ENCODE measurements at regions not wholly inside any gene's neighbourhood (a gene's known extent, or its start where the extent isn't known, plus 50 kb on each side); places are given as distances from the start of the nearest gene placed in this dataset.

GRCh38 chr2:164178835-164179465, 442.3 kb downstream of the GRB14 start:
- H3K9ac ChIP-seq (ENCODE audit: low read length), result no peak overlapping the region
- H3K27ac ChIP-seq (ENCODE audit: low read depth, low read length), result no peak overlapping the region
- H3K79me1 ChIP-seq (ENCODE audit: low read length), result no peaks in the 10 kb centered on the region
- H3K4me1 ChIP-seq (ENCODE audit: control insufficient read depth, low read depth, low read length), result no peaks in the 10 kb centered on the region
- no peak overlapping the region for H4K8ac ChIP-seq (ENCODE audit: low read depth, low read length)
- H2BK120ac ChIP-seq (ENCODE audit: low read depth, low read length), result no peak overlapping the region
- H3K79me2 ChIP-seq (ENCODE audit: control insufficient read depth, insufficient read depth, low read length), result no peaks in the 10 kb centered on the region
- no peak overlapping the region for H3K18ac ChIP-seq (ENCODE audit: low read length)
- H3K4ac ChIP-seq (ENCODE audit: low read depth, low read length), result no peak overlapping the region
- no peaks in the 10 kb centered on the region for H3K27me3 ChIP-seq (ENCODE audit: insufficient read depth, low read length, poor library complexity)
- no peak overlapping the region for H2BK5ac ChIP-seq (ENCODE audit: low read length)
- no peak overlapping the region for H3K4me3 ChIP-seq (ENCODE audit: low read length)
- H3K23ac ChIP-seq (ENCODE audit: low read length), result no peak overlapping the region
- H3K36me3 ChIP-seq (ENCODE audit: control insufficient read depth, insufficient read depth, low read length), result no peaks in the 10 kb centered on the region
- H2BK15ac ChIP-seq (replicated peaks; ENCODE audit: low read depth), result no peak overlapping the region
- no peak overlapping the region for H4K5ac ChIP-seq (ENCODE audit: low read length)
- H3K4me2 ChIP-seq (ENCODE audit: low read length), result no peak overlapping the region
- WGBS (ENCODE audit: extremely low coverage, insufficient coverage, low lambda C conversion rate), result no CpG with 5 or more reads among the region's 3 CpGs
- no peak overlapping the region for H2AK5ac ChIP-seq (ENCODE audit: low read length)
- H3K56ac ChIP-seq (ENCODE audit: low read length), result no peak overlapping the region
- peak; percentile 57 for DNase-seq

- no peak overlapping the region for H3K27ac ChIP-seq (ENCODE audit: low read depth, low read length)
- H3K4me1 ChIP-seq (ENCODE audit: control insufficient read depth, low read depth, low read length), result no peaks in the 10 kb centered on the region
- no peak overlapping the region for H2AK5ac ChIP-seq (ENCODE audit: low read length)
- no peak overlapping the region for H3K56ac ChIP-seq (ENCODE audit: low read length)
- no peak overlapping the region for H3K9ac ChIP-seq (ENCODE audit: low read length)
- no peak for DNase-seq
- no CpG with 5 or more reads among the region's 8 CpGs for WGBS (ENCODE audit: extremely low coverage, insufficient coverage, low lambda C conversion rate)
- H4K8ac ChIP-seq (ENCODE audit: low read depth, low read length), result no peak overlapping the region
- no peak overlapping the region for H3K4ac ChIP-seq (ENCODE audit: low read depth, low read length)
- H2BK15ac ChIP-seq (replicated peaks; ENCODE audit: low read depth), result no peak overlapping the region
- H4K5ac ChIP-seq (ENCODE audit: low read length), result no peak overlapping the region
- H3K36me3 ChIP-seq (ENCODE audit: control insufficient read depth, insufficient read depth, low read length), result no peaks in the 10 kb centered on the region
- no peaks in the 10 kb centered on the region for H3K27me3 ChIP-seq (ENCODE audit: insufficient read depth, low read length, poor library complexity)
- H2BK120ac ChIP-seq (ENCODE audit: low read depth, low read length), result no peak overlapping the region
- H3K23ac ChIP-seq (ENCODE audit: low read length), result no peak overlapping the region
- H3K4me2 ChIP-seq (ENCODE audit: low read length), result no peak overlapping the region
- H3K4me3 ChIP-seq (ENCODE audit: low read length), result no peak overlapping the region
- no peaks in the 10 kb centered on the region for H3K79me2 ChIP-seq (ENCODE audit: control insufficient read depth, insufficient read depth, low read length)
- H2BK5ac ChIP-seq (ENCODE audit: low read length), result no peak overlapping the region
- H3K18ac ChIP-seq (ENCODE audit: low read length), result no peak overlapping the region
- no peaks in the 10 kb centered on the region for H3K79me1 ChIP-seq (ENCODE audit: low read length)
Observed at GRCh38 chr2:164164602-164165001, 428.8 kb upstream of the FIGN start.

- no peak for DNase-seq
- Histone ChIP-seq H3K79me1 (ENCODE audit: low read length) (no peaks in the 10 kb centered on the region), H2BK15ac (replicated peaks; ENCODE audit: low read depth) (no peak overlapping the region), H3K4me3 (ENCODE audit: low read length) (no peak overlapping the region), H3K4me1 (ENCODE audit: control insufficient read depth, low read depth, low read length) (no peaks in the 10 kb centered on the region), H2BK120ac (ENCODE audit: low read depth, low read length) (no peak overlapping the region), H3K27ac (ENCODE audit: low read depth, low read length) (no peak overlapping the region), H3K18ac (ENCODE audit: low read length) (no peak overlapping the region), H3K9ac (ENCODE audit: low read length) (no peak overlapping the region), H3K4me2 (ENCODE audit: low read length) (no peak overlapping the region), H2BK5ac (ENCODE audit: low read length) (no peak overlapping the region), H3K27me3 (ENCODE audit: insufficient read depth, low read length, poor library complexity) (no peaks in the 10 kb centered on the region), H2AK5ac (ENCODE audit: low read length) (no peak overlapping the region), H3K79me2 (ENCODE audit: control insufficient read depth, insufficient read depth, low read length) (no peaks in the 10 kb centered on the region), H3K4ac (ENCODE audit: low read depth, low read length) (no peak overlapping the region), H3K23ac (ENCODE audit: low read length) (no peak overlapping the region), H4K8ac (ENCODE audit: low read depth, low read length) (no peak overlapping the region), H3K36me3 (ENCODE audit: control insufficient read depth, insufficient read depth, low read length) (no peaks in the 10 kb centered on the region), H4K5ac (ENCODE audit: low read length) (no peak overlapping the region), H3K56ac (ENCODE audit: low read length) (no peak overlapping the region)
Observed at GRCh38 chr2:164155558-164155957, 419.8 kb upstream of the FIGN start.

GRCh38 chr2:164151522-164151921, 415.7 kb upstream of the FIGN start:
- no peaks in the 10 kb centered on the region for H3K4me1 ChIP-seq (ENCODE audit: control insufficient read depth, low read depth, low read length)
- WGBS (ENCODE audit: extremely low coverage, insufficient coverage, low lambda C conversion rate), result no CpG with 5 or more reads among the region's 5 CpGs

GRCh38 chr2:164150604-164151003, 414.8 kb upstream of the FIGN start:
- H3K4me2 ChIP-seq (ENCODE audit: low read length), result no peak overlapping the region
- no peak overlapping the region for H2BK120ac ChIP-seq (ENCODE audit: low read depth, low read length)
- H2BK15ac ChIP-seq (replicated peaks; ENCODE audit: low read depth), result no peak overlapping the region
- no peak overlapping the region for H4K5ac ChIP-seq (ENCODE audit: low read length)
- no peaks in the 10 kb centered on the region for H3K79me1 ChIP-seq (ENCODE audit: low read length)
- H3K18ac ChIP-seq (ENCODE audit: low read length), result no peak overlapping the region
- H3K27me3 ChIP-seq (ENCODE audit: insufficient read depth, low read length, poor library complexity), result no peaks in the 10 kb centered on the region
- no peak overlapping the region for H3K9ac ChIP-seq (ENCODE audit: low read length)
- H3K27ac ChIP-seq (ENCODE audit: low read depth, low read length), result no peak overlapping the region
- H3K4me3 ChIP-seq (ENCODE audit: low read length), result no peak overlapping the region
- H3K23ac ChIP-seq (ENCODE audit: low read length), result no peak overlapping the region
- H3K36me3 ChIP-seq (ENCODE audit: control insufficient read depth, insufficient read depth, low read length), result no peaks in the 10 kb centered on the region
- H3K79me2 ChIP-seq (ENCODE audit: control insufficient read depth, insufficient read depth, low read length), result no peaks in the 10 kb centered on the region
- no peak overlapping the region for H4K8ac ChIP-seq (ENCODE audit: low read depth, low read length)
- H2BK5ac ChIP-seq (ENCODE audit: low read length), result no peak overlapping the region
- no peak overlapping the region for H3K56ac ChIP-seq (ENCODE audit: low read length)
- H2AK5ac ChIP-seq (ENCODE audit: low read length), result no peak overlapping the region
- no peaks in the 10 kb centered on the region for H3K4me1 ChIP-seq (ENCODE audit: control insufficient read depth, low read depth, low read length)
- DNase-seq, result no peak
- H3K4ac ChIP-seq (ENCODE audit: low read depth, low read length), result no peak overlapping the region

More at GRCh38 chr2:164151522-164151921, 415.7 kb upstream of the FIGN start:
- Histone ChIP-seq H3K4ac (ENCODE audit: low read depth, low read length) (no peak overlapping the region), H3K27ac (ENCODE audit: low read depth, low read length) (no peak overlapping the region), H3K4me2 (ENCODE audit: low read length) (no peak overlapping the region), H3K56ac (ENCODE audit: low read length) (no peak overlapping the region), H3K9ac (ENCODE audit: low read length) (no peak overlapping the region), H2BK15ac (replicated peaks; ENCODE audit: low read depth) (no peak overlapping the region), H3K4me3 (ENCODE audit: low read length) (no peak overlapping the region), H4K8ac (ENCODE audit: low read depth, low read length) (no peak overlapping the region), H4K5ac (ENCODE audit: low read length) (no peak overlapping the region), H2BK120ac (ENCODE audit: low read depth, low read length) (no peak overlapping the region), H3K23ac (ENCODE audit: low read length) (no peak overlapping the region), H3K79me1 (ENCODE audit: low read length) (no peaks in the 10 kb centered on the region), H3K18ac (ENCODE audit: low read length) (no peak overlapping the region), H2BK5ac (ENCODE audit: low read length) (no peak overlapping the region), H2AK5ac (ENCODE audit: low read length) (no peak overlapping the region), H3K36me3 (ENCODE audit: control insufficient read depth, insufficient read depth, low read length) (no peaks in the 10 kb centered on the region), H3K79me2 (ENCODE audit: control insufficient read depth, insufficient read depth, low read length) (no peaks in the 10 kb centered on the region), H3K27me3 (ENCODE audit: insufficient read depth, low read length, poor library complexity) (no peaks in the 10 kb centered on the region)
- DNase-seq, result no peak

GRCh38 chr2:164146441-164146840, 410.6 kb upstream of the FIGN start:
- Histone ChIP-seq H3K27me3 (ENCODE audit: insufficient read depth, low read length, poor library complexity) (no peaks in the 10 kb centered on the region), H3K4ac (ENCODE audit: low read depth, low read length) (no peak overlapping the region), H3K23ac (ENCODE audit: low read length) (no peak overlapping the region), H3K4me2 (ENCODE audit: low read length) (no peak overlapping the region), H2BK5ac (ENCODE audit: low read length) (no peak overlapping the region), H3K79me2 (ENCODE audit: control insufficient read depth, insufficient read depth, low read length) (no peaks in the 10 kb centered on the region), H4K8ac (ENCODE audit: low read depth, low read length) (no peak overlapping the region), H3K4me1 (ENCODE audit: control insufficient read depth, low read depth, low read length) (no peaks in the 10 kb centered on the region), H3K9ac (ENCODE audit: low read length) (no peak overlapping the region), H3K56ac (ENCODE audit: low read length) (no peak overlapping the region), H3K79me1 (ENCODE audit: low read length) (no peaks in the 10 kb centered on the region), H2AK5ac (ENCODE audit: low read length) (no peak overlapping the region), H3K18ac (ENCODE audit: low read length) (no peak overlapping the region), H2BK15ac (replicated peaks; ENCODE audit: low read depth) (no peak overlapping the region), H3K27ac (ENCODE audit: low read depth, low read length) (no peak overlapping the region), H2BK120ac (ENCODE audit: low read depth, low read length) (no peak overlapping the region), H4K5ac (ENCODE audit: low read length) (no peak overlapping the region), H3K36me3 (ENCODE audit: control insufficient read depth, insufficient read depth, low read length) (no peaks in the 10 kb centered on the region), H3K4me3 (ENCODE audit: low read length) (no peak overlapping the region)
- DNase-seq, result no peak

Data from mesendoderm (in vitro differentiated cells).